HCT116 (cell line): ENCODE measurements at regions not wholly inside any gene's neighbourhood (a gene's known extent, or its start where the extent isn't known, plus 50 kb on each side); places are given as distances from the start of the nearest gene placed in this dataset.

Experiments used
- ATAC-seq: fragments of 200-7000 bp; cut with Tn5 transposase; 2 replicates; pipeline ENCODE4 v1.9.1; 2020; ENCODE audit warnings: mild to moderate bottlenecking, moderate library complexity
- BruUV-seq: library from RNA; stranded (reverse); fragments of 400-500 nt; replicated peaks from 2 replicates; lab custom pipeline; 2021; lab: Mats Ljungman, UMichigan
- CTCF ChIA-PET: fragments of 300-600 bp; sonication (Branson Sonifier 250); formaldehyde crosslinking; loops from one replicate; lab custom pipeline; 2021; ENCODE audit warnings: antibody characterized with exemption; lab: Charles Lee
- POLR2A ChIA-PET: fragments of 300-600, 350-600 bp; sonication (Branson Sonifier 250); formaldehyde crosslinking; loops from one replicate; lab custom pipeline; 2021; ENCODE audit warnings: antibody characterized with exemption; lab: Charles Lee
- RAD21 ChIA-PET, 2 experiments: fragments of 300-600 bp; sonication (Branson Sonifier 250); formaldehyde crosslinking; loops; one replicate each; lab custom pipeline; 2023; ENCODE audit warnings: low total read pairs in 2 of 2; ENCODE audit not compliant: uncharacterized antibody in 2 of 2, unreplicated experiment in 2 of 2, low non-redundant PET in 1 of 2; lab: Charles Lee
- DNase-seq: peaks from one replicate; pipeline ENCODE4 v3.0.0-alpha.2; 2010; ENCODE audit warnings: low read depth, low spot score
- H2AFZ ChIP-seq: fragments of 200-600 bp; shearing (Covaris generic), sonication (generic); 2 replicates; pipeline ENCODE4 v1.6.1; 2017; ENCODE audit warnings: low read depth, mixed run types, mixed read lengths, antibody characterized with exemption, low read length; ENCODE audit not compliant: poor library complexity, severe bottlenecking
- H3K27ac ChIP-seq: 2 replicates; pipeline ENCODE4 v1.5.1; 2012; ENCODE audit warnings: low read depth, low read length
- H3K27me3 ChIP-seq: fragments of 200-600 bp; sonication (generic); 2 replicates; pipeline ENCODE4 v1.6.1; 2016; ENCODE audit warnings: mixed run types, low read length, mixed read lengths; ENCODE audit not compliant: insufficient read depth
- H3K36me3 ChIP-seq, 2 experiments: fragments of 200-500 bp in 1 of 2; fragments of 200-600 bp in 1 of 2; sonication (Bioruptor generic) in 1 of 2; sonication (generic) in 1 of 2; 2 replicates each; pipeline versions ENCODE4 v1.5.1 to v1.6.1; 2014 to 2016; ENCODE audit warnings: low read length in 2 of 2, inconsistent platforms in 1 of 2, mixed read lengths in 1 of 2, mixed run types in 1 of 2; ENCODE audit not compliant: insufficient read depth in 2 of 2, control insufficient read depth in 1 of 2
- H3K4me1 ChIP-seq, 2 experiments: fragments of 200-600 bp in 1 of 2; sonication (generic) in 1 of 2; 2 replicates each; pipeline versions ENCODE4 v1.5.1 to v1.6.1; 2012 to 2017; ENCODE audit warnings: low read length in 2 of 2, inconsistent platforms in 1 of 2, mild to moderate bottlenecking in 1 of 2, mixed read lengths in 1 of 2, mixed run types in 1 of 2, moderate library complexity in 1 of 2; ENCODE audit not compliant: insufficient read depth in 2 of 2, control insufficient read depth in 1 of 2
- H3K4me2 ChIP-seq: fragments of 200-600 bp; sonication (generic); 2 replicates; pipeline ENCODE4 v1.6.1; 2017; ENCODE audit warnings: mixed run types, low read length, mixed read lengths
- H3K4me3 ChIP-seq, 2 experiments: fragments of 200-600 bp in 1 of 2; sonication (generic) in 1 of 2; replicated peaks in 1 of 2; 2 replicates each; pipeline ENCODE4 v1.5.1; 2011 to 2016; ENCODE audit warnings: low read length in 2 of 2, control low read depth in 1 of 2, low read depth in 1 of 2, mild to moderate bottlenecking in 1 of 2, mixed read lengths in 1 of 2, mixed run types in 1 of 2
- H3K79me2 ChIP-seq: fragments of 200-600 bp; sonication (generic); 2 replicates; pipeline ENCODE4 v1.6.1; 2017; ENCODE audit warnings: mild to moderate bottlenecking, mixed run types, low read length, moderate library complexity, mixed read lengths; ENCODE audit not compliant: insufficient read depth
- H3K9ac ChIP-seq: fragments of 200-600 bp; sonication (generic); 2 replicates; pipeline ENCODE4 v1.6.1; 2016; ENCODE audit warnings: low read length, mixed read lengths
- H3K9me2 ChIP-seq: fragments of 200-600 bp; sonication (generic), shearing (Covaris generic); 2 replicates; pipeline ENCODE4 v1.6.1; 2017; ENCODE audit warnings: mixed run types, mild to moderate bottlenecking, moderate library complexity; ENCODE audit not compliant: insufficient read depth
- H3K9me3 ChIP-seq, 2 experiments: fragments of 200-500 bp in 1 of 2; fragments of 200-600 bp in 1 of 2; sonication (Bioruptor generic) in 1 of 2; sonication (generic) in 1 of 2; 2 replicates each; pipeline ENCODE4 v1.6.1; 2014 to 2017; ENCODE audit warnings: low read length in 2 of 2, mixed read lengths in 2 of 2, inconsistent platforms in 1 of 2, low read depth in 1 of 2, mild to moderate bottlenecking in 1 of 2, mixed run types in 1 of 2, moderate library complexity in 1 of 2; ENCODE audit not compliant: control insufficient read depth in 1 of 2, insufficient read depth in 1 of 2
- H4K20me1 ChIP-seq: fragments of 200-600 bp; sonication (generic), shearing (Covaris generic); 2 replicates; pipeline ENCODE4 v1.6.1; 2017; ENCODE audit warnings: mixed run types, mild to moderate bottlenecking, moderate library complexity; ENCODE audit not compliant: insufficient read depth
- CBX3 ChIP-seq: IDR thresholded peaks from 2 replicates; pipeline ENCODE4 v1.6.1; 2012; ENCODE audit warnings: low read depth
- CEBPB ChIP-seq: IDR thresholded peaks from 2 replicates; pipeline ENCODE4 v1.6.1; 2012; ENCODE audit warnings: low read depth
- CTCF ChIP-seq, 3 experiments: fragments of 200-600 bp in 1 of 3; sonication (generic) in 1 of 3; IDR thresholded peaks in 2 of 3; conservative IDR thresholded peaks in 1 of 3; 2 replicates each; pipeline ENCODE4 v1.5.1; 2012 to 2017; ENCODE audit warnings: low read depth in 2 of 3, low read length in 2 of 3, antibody characterized with exemption in 1 of 3, borderline replicate concordance in 1 of 3, control low read depth in 1 of 3, mild to moderate bottlenecking in 1 of 3, mixed read lengths in 1 of 3, mixed run types in 1 of 3, moderate library complexity in 1 of 3; ENCODE audit not compliant: insufficient read depth in 1 of 3
- EGR1 ChIP-seq: IDR thresholded peaks from 2 replicates; pipeline ENCODE4 v1.6.1; 2012; ENCODE audit warnings: low read depth
- ELF1 ChIP-seq: IDR thresholded peaks from 2 replicates; pipeline ENCODE4 v1.6.1; 2012; ENCODE audit warnings: low read depth, borderline replicate concordance
- EZH2 ChIP-seq: fragments of 200-600 bp; sonication (generic); IDR thresholded peaks from 2 replicates; pipeline ENCODE4 v1.6.1; 2017; ENCODE audit warnings: antibody characterized with exemption, mixed run types
- EZH2phosphoT487 ChIP-seq: fragments of 200-600 bp; IDR thresholded peaks from 2 replicates; pipeline ENCODE4 v1.6.1; 2018; ENCODE audit warnings: antibody characterized with exemption, borderline replicate concordance
- FOSL1 ChIP-seq: IDR thresholded peaks from 2 replicates; pipeline ENCODE4 v1.6.1; 2012; ENCODE audit warnings: low read depth
- MAX ChIP-seq: IDR thresholded peaks from 2 replicates; pipeline ENCODE4 v1.6.1; 2012
- RAD21 ChIP-seq: IDR thresholded peaks from 2 replicates; pipeline ENCODE4 v1.6.1; 2012; ENCODE audit warnings: low read depth, mild to moderate bottlenecking
- REST ChIP-seq: IDR thresholded peaks from 2 replicates; pipeline ENCODE4 v1.6.1; 2012; ENCODE audit warnings: low read depth
- SIN3A ChIP-seq: IDR thresholded peaks from 2 replicates; pipeline ENCODE4 v1.6.1; 2012; ENCODE audit warnings: low read depth
- SRF ChIP-seq: IDR thresholded peaks from 2 replicates; pipeline ENCODE4 v1.6.1; 2012; ENCODE audit warnings: low read depth
- TCF7L2 ChIP-seq: IDR thresholded peaks from 2 replicates; pipeline ENCODE4 v1.7.0; 2011; ENCODE audit warnings: borderline replicate concordance, inconsistent platforms; ENCODE audit not compliant: insufficient read depth, insufficient read length; ENCODE audit errors: extremely low read depth
- YY1 ChIP-seq: IDR thresholded peaks from 2 replicates; pipeline ENCODE4 v1.6.1; 2011; ENCODE audit warnings: low read length, low read depth, moderate library complexity, mild to moderate bottlenecking; ENCODE audit not compliant: insufficient replicate concordance; ENCODE audit errors: extremely low read depth
- ZFX ChIP-seq: fragments of 450-650 bp; IDR thresholded peaks from 2 replicates; pipeline ENCODE4 v1.6.1; 2017
- intact Hi-C: fragments of 100-400 bp; cut with micrococcal nuclease; formaldehyde crosslinking; loops from 2 replicates; pipeline ENCODE4 v1.10.0; 2022
- TF ChIP-seq, protein P1 (sequence below): IDR thresholded peaks from 2 replicates; pipeline ENCODE4 v1.6.1; 2011; ENCODE audit warnings: mild to moderate bottlenecking, low read length, moderate library complexity; ENCODE audit not compliant: insufficient replicate concordance; ENCODE audit errors: extremely low read depth

- no TSS peak for BruUV-seq
- no peak overlapping the region for H2AFZ ChIP-seq
- H3K27me3 ChIP-seq: peaks cover 4% of the 10 kb centered on the region; the same call in 1 of the 2 replicates
- no peak overlapping the region for H3K27ac ChIP-seq
- H3K4me3 ChIP-seq: no peak overlapping the region
- H3K9ac ChIP-seq: no peak overlapping the region
- ATAC-seq: no peak
- ChIA-PET CTCF (no interaction called here), RAD21 (no interaction called here), POLR2A (no interaction called here)
- no peaks in the 10 kb centered on the region for H3K36me3 ChIP-seq
- H3K4me1 ChIP-seq: no peaks in the 10 kb centered on the region
- no peaks in the 10 kb centered on the region for H3K9me3 ChIP-seq
- H4K20me1 ChIP-seq: no peaks in the 10 kb centered on the region
- intact Hi-C loops: no loop called here
- no peak overlapping the region for H3K4me2 ChIP-seq
- TF ChIP-seq ELF1: no peak
- TF ChIP-seq CEBPB: no peak
- TF ChIP-seq ZFX: no peak
- TF ChIP-seq REST: no peak
- no peak for TF ChIP-seq EZH2
- TF ChIP-seq CBX3: no peak
- TF ChIP-seq SRF: no peak
- no peak for TF ChIP-seq TCF7L2
- no peak for TF ChIP-seq EGR1
- no peak for TF ChIP-seq MAX
- TF ChIP-seq SIN3A: no peak
- no peak for TF ChIP-seq RAD21
- TF ChIP-seq, protein P1, sequence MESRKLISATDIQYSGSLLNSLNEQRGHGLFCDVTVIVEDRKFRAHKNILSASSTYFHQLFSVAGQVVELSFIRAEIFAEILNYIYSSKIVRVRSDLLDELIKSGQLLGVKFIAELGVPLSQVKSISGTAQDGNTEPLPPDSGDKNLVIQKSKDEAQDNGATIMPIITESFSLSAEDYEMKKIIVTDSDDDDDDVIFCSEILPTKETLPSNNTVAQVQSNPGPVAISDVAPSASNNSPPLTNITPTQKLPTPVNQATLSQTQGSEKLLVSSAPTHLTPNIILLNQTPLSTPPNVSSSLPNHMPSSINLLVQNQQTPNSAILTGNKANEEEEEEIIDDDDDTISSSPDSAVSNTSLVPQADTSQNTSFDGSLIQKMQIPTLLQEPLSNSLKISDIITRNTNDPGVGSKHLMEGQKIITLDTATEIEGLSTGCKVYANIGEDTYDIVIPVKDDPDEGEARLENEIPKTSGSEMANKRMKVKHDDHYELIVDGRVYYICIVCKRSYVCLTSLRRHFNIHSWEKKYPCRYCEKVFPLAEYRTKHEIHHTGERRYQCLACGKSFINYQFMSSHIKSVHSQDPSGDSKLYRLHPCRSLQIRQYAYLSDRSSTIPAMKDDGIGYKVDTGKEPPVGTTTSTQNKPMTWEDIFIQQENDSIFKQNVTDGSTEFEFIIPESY: no peak
- no peak for TF ChIP-seq YY1
- TF ChIP-seq CTCF (IDR thresholded peaks at IDR 0.05 in 2 of 3, conservative IDR thresholded peaks at IDR 0.05 in 1 of 3; ENCODE audit: borderline replicate concordance in 1 of 3, insufficient read depth in 1 of 3, low read depth in 2 of 3, low read length in 2 of 3): no peak
- TF ChIP-seq EZH2phosphoT487: no peak
- no peak for TF ChIP-seq FOSL1
- DNase-seq: no peak
- H3K9me2 ChIP-seq: no peaks in the 10 kb centered on the region
- H3K79me2 ChIP-seq: no peaks in the 10 kb centered on the region
Observed at GRCh38 chr2:16206191-16206944, 266.0 kb downstream of the MYCN start.
